ENCODE measurements at regions not wholly inside any gene's neighbourhood (a gene's known extent, or its start where the extent isn't known, plus 50 kb on each side); places are given as distances from the start of the nearest gene placed in this dataset.

DNA sequence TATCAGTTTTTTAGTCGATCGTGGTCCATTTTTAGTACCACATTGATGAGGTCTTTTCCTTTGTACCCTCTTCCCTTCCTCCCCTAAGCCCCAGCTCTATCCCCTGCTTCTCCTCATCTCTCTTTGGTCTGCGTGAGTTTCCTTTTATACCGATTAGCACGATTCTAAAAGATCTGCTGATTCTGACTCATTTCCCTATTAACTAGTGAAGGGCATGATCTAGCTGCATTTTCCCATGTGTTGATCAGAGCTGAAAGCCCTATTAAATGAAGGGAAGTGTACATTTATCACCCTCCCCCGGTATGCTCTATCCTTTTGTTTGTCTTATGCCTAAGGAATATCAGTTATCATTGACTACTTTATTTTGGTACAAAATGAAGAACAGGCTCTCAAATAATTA lies 181.7 kb upstream of the NPY2R start:
- TF ChIP-seq, protein P1, sequence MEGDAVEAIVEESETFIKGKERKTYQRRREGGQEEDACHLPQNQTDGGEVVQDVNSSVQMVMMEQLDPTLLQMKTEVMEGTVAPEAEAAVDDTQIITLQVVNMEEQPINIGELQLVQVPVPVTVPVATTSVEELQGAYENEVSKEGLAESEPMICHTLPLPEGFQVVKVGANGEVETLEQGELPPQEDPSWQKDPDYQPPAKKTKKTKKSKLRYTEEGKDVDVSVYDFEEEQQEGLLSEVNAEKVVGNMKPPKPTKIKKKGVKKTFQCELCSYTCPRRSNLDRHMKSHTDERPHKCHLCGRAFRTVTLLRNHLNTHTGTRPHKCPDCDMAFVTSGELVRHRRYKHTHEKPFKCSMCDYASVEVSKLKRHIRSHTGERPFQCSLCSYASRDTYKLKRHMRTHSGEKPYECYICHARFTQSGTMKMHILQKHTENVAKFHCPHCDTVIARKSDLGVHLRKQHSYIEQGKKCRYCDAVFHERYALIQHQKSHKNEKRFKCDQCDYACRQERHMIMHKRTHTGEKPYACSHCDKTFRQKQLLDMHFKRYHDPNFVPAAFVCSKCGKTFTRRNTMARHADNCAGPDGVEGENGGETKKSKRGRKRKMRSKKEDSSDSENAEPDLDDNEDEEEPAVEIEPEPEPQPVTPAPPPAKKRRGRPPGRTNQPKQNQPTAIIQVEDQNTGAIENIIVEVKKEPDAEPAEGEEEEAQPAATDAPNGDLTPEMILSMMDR (optimal IDR thresholded peaks at IDR 0.05 in 1 of 3, IDR thresholded peaks at IDR 0.05 in 1 of 3, conservative IDR thresholded peaks at IDR 0.05 in 1 of 3; ENCODE audit: extremely low read depth in 1 of 3, insufficient read depth in 2 of 3, low read length in 3 of 3), result no peak
- no peak for TF ChIP-seq EZH2 (IDR thresholded peaks at IDR 0.05; ENCODE audit: low read length)
